HepG2 (cell line): ENCODE measurements at regions not wholly inside any gene's neighbourhood (a gene's known extent, or its start where the extent isn't known, plus 50 kb on each side); places are given as distances from the start of the nearest gene placed in this dataset.

Experiments
- NFE2 ChIP-seq: sonication (generic); formaldehyde crosslinking; IDR thresholded peaks from 2 replicates; pipeline ENCODE4 v1.4.0; 2020; ENCODE audit warnings: missing genetic modification reagents
- NFIB ChIP-seq: sonication (generic); formaldehyde crosslinking; IDR thresholded peaks from 2 replicates; pipeline ENCODE4 v1.9.0; 2021; ENCODE audit warnings: missing genetic modification reagents, mild to moderate bottlenecking, borderline replicate concordance
- ONECUT2 ChIP-seq: sonication (generic); formaldehyde crosslinking; IDR thresholded peaks from 2 replicates; pipeline ENCODE4 v1.4.0; 2020; ENCODE audit warnings: missing genetic modification reagents
- SETDB1 ChIP-seq: sonication (generic); formaldehyde crosslinking; IDR thresholded peaks from 2 replicates; pipeline ENCODE4 v1.5.1; 2020; ENCODE audit warnings: missing genetic modification reagents, mild to moderate bottlenecking, borderline replicate concordance
- TF ChIP-seq, protein P1 (sequence below), 2 experiments: fragments of 450-650 bp in 1 of 2; sonication (generic) in 1 of 2; formaldehyde crosslinking in 1 of 2; IDR thresholded peaks; 2 replicates each; pipeline versions ENCODE4 v1.6.1 to v1.8.0; 2016 to 2022; ENCODE audit warnings: antibody characterized with exemption in 1 of 2, mild to moderate bottlenecking in 1 of 2, missing genetic modification reagents in 1 of 2

DNA sequence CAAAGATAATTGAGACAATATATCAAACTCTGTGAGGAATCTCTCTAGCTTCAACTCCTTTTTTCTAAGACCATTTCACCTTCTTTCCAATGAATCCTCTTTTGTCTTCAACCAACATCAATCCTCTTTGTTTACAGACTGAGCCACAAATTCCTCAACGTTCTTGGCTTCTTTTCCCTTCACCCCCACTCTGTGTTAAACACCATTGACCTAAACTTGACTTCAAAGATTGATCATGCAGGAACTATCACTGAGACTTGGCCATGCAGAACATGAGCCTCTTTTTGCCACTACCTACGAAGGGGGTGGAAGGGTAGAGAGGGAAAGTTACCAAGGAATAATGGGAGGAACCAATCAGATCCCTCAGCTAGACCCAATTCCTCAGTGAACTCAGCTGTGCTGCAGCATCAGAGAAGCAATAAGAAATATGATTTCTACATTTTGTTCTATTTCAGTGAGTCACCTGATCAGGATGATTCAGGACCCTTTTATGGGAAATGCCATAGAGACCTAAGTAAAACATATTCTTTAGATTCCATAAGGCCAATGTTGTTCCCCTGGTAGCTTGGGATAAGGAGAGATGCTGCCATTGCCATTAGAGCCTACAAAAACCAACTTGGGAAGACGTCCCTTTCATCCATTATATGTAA, 187.7 kb upstream of the RGMB start (continued):
- TF ChIP-seq, protein P1, sequence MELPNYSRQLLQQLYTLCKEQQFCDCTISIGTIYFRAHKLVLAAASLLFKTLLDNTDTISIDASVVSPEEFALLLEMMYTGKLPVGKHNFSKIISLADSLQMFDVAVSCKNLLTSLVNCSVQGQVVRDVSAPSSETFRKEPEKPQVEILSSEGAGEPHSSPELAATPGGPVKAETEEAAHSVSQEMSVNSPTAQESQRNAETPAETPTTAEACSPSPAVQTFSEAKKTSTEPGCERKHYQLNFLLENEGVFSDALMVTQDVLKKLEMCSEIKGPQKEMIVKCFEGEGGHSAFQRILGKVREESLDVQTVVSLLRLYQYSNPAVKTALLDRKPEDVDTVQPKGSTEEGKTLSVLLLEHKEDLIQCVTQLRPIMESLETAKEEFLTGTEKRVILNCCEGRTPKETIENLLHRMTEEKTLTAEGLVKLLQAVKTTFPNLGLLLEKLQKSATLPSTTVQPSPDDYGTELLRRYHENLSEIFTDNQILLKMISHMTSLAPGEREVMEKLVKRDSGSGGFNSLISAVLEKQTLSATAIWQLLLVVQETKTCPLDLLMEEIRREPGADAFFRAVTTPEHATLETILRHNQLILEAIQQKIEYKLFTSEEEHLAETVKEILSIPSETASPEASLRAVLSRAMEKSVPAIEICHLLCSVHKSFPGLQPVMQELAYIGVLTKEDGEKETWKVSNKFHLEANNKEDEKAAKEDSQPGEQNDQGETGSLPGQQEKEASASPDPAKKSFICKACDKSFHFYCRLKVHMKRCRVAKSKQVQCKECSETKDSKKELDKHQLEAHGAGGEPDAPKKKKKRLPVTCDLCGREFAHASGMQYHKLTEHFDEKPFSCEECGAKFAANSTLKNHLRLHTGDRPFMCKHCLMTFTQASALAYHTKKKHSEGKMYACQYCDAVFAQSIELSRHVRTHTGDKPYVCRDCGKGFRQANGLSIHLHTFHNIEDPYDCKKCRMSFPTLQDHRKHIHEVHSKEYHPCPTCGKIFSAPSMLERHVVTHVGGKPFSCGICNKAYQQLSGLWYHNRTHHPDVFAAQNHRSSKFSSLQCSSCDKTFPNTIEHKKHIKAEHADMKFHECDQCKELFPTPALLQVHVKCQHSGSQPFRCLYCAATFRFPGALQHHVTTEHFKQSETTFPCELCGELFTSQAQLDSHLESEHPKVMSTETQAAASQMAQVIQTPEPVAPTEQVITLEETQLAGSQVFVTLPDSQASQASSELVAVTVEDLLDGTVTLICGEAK (IDR thresholded peaks at IDR 0.05): no peak
- TF ChIP-seq, protein P1 (CRISPR knock-in tag; IDR thresholded peaks at IDR 0.05): no peak
- no peak for TF ChIP-seq NFE2 (CRISPR knock-in tag)
- TF ChIP-seq SETDB1 (CRISPR knock-in tag): no peak
- no peak for TF ChIP-seq NFIB (CRISPR knock-in tag)
- no peak for TF ChIP-seq ONECUT2 (CRISPR knock-in tag)
